HL-60 (cell line): ENCODE measurements at regions not wholly inside any gene's neighbourhood (a gene's known extent, or its start where the extent isn't known, plus 50 kb on each side); places are given as distances from the start of the nearest gene placed in this dataset.

Source experiments
- DNase-seq, 2 experiments: peaks; one replicate each; pipeline ENCODE4 v3.0.0-alpha.2; 2010 to 2020; ENCODE audit warnings: low read depth in 1 of 2, low spot score in 1 of 2
- H3K27ac ChIP-seq: fragments of 250-450 bp; sonication (Bioruptor Pico); replicated peaks from 2 replicates; pipeline ENCODE4 v1.5.1; 2020; ENCODE audit warnings: mild to moderate bottlenecking, moderate library complexity
- H3K27me3 ChIP-seq: fragments of 250-450 bp; sonication (Bioruptor Pico); 2 replicates; pipeline ENCODE4 v1.5.1; 2021; ENCODE audit warnings: mild to moderate bottlenecking, moderate library complexity; ENCODE audit not compliant: insufficient read depth, poor library complexity, severe bottlenecking
- H3K4me3 ChIP-seq: replicated peaks from 2 replicates; pipeline ENCODE4 v1.5.1; 2011; ENCODE audit warnings: mild to moderate bottlenecking, control low read depth, low read length; ENCODE audit not compliant: insufficient read depth
- CTCF ChIP-seq: IDR thresholded peaks from one replicate; pipeline ENCODE4 v1.5.1; 2011; ENCODE audit warnings: low read length, control low read depth, inconsistent platforms; ENCODE audit not compliant: insufficient read depth
- GABPA ChIP-seq: IDR thresholded peaks from 2 replicates; pipeline ENCODE4 v1.6.1; 2012; ENCODE audit warnings: low read depth
- POLR2AphosphoS5 ChIP-seq: IDR thresholded peaks from 2 replicates; pipeline ENCODE4 v1.6.1; 2012; ENCODE audit warnings: low read depth
- REST ChIP-seq: IDR thresholded peaks from 2 replicates; pipeline ENCODE4 v1.6.1; 2012; ENCODE audit warnings: low read depth; ENCODE audit not compliant: insufficient replicate concordance
- SPI1 ChIP-seq: IDR thresholded peaks from 2 replicates; pipeline ENCODE4 v1.6.1; 2012; ENCODE audit warnings: low read depth, mild to moderate bottlenecking, borderline replicate concordance

GRCh38 chr4:120281581-120281980 lies 214.9 kb upstream of the MAD2L1 start:
- H3K27me3 ChIP-seq = no peaks in the 10 kb centered on the region
- no peak for TF ChIP-seq CTCF
- TF ChIP-seq REST = no peak
- no peak for TF ChIP-seq GABPA
- no peak for TF ChIP-seq POLR2AphosphoS5
- no peak for TF ChIP-seq SPI1
- no peak for DNase-seq
- no peak overlapping the region for H3K4me3 ChIP-seq
- no peak overlapping the region for H3K27ac ChIP-seq

GRCh38 chr4:120277391-120277790 lies 210.7 kb upstream of the MAD2L1 start:
- no peak overlapping the region for H3K4me3 ChIP-seq
- TF ChIP-seq SPI1 = no peak
- no peak for TF ChIP-seq POLR2AphosphoS5
- TF ChIP-seq REST = no peak
- TF ChIP-seq CTCF = no peak
- no peak for TF ChIP-seq GABPA
- no peak for DNase-seq
- no peak overlapping the region for H3K27ac ChIP-seq
- H3K27me3 ChIP-seq = no peaks in the 10 kb centered on the region

GRCh38 chr4:120266602-120267001 lies 200.0 kb upstream of the MAD2L1 start:
- DNase-seq = no peak
- H3K4me3 ChIP-seq = no peak overlapping the region
- TF ChIP-seq CTCF = no peak
- TF ChIP-seq POLR2AphosphoS5 = no peak
- no peak for TF ChIP-seq GABPA
- TF ChIP-seq REST = no peak
- no peak for TF ChIP-seq SPI1
- H3K27ac ChIP-seq = no peak overlapping the region
- H3K27me3 ChIP-seq = no peaks in the 10 kb centered on the region
